Fibroblast of peridontal ligament (primary cell): ENCODE measurements at regions not wholly inside any gene's neighbourhood (a gene's known extent, or its start where the extent isn't known, plus 50 kb on each side); places are given as distances from the start of the nearest gene placed in this dataset.
"Not testable (repeated sequence)": the region's sequence is repeated elsewhere in the genome, so short reads cannot be mapped to it uniquely, and the experiment has no call there.

ENCODE experiments used
- DNase-seq: peaks from one replicate; pipeline ENCODE4 v3.0.0-alpha.2; 2010; ENCODE audit errors: extremely low read depth

- DNase-seq, result peak; percentile 49
These were observed 435.3 kb downstream of the MDFIC start for GRCh38 chr7:115356999-115357702.

GRCh38 chr7:115356139-115356746, 434.3 kb downstream of the MDFIC start:
- peak; percentile 58 for DNase-seq

GRCh38 chr7:115354925-115355324, 433.0 kb downstream of the MDFIC start:
- no peak for DNase-seq

GRCh38 chr7:115352375-115352774, 430.5 kb downstream of the MDFIC start:
- peak; percentile 80 for DNase-seq

- no peak for DNase-seq
These were observed 428.9 kb downstream of the MDFIC start for GRCh38 chr7:115350764-115351163.

GRCh38 chr7:115349635-115350034, 427.7 kb downstream of the MDFIC start:
- DNase-seq, result no peak

- DNase-seq, result no peak
These were observed 424.8 kb downstream of the MDFIC start for GRCh38 chr7:115346685-115347084.

- DNase-seq, result peak; percentile 86
These were observed 418.9 kb downstream of the MDFIC start for GRCh38 chr7:115340828-115341227.

GRCh38 chr7:115338016-115338415, 416.1 kb downstream of the MDFIC start:
- DNase-seq, result no peak

- peak; percentile 22 for DNase-seq
These were observed 410.8 kb downstream of the MDFIC start for GRCh38 chr7:115332691-115333090.

GRCh38 chr7:115329006-115329405, 407.1 kb downstream of the MDFIC start:
- no peak for DNase-seq

GRCh38 chr7:115328018-115328417, 406.1 kb downstream of the MDFIC start:
- DNase-seq, result no peak

- DNase-seq, result no peak
These were observed 405.4 kb downstream of the MDFIC start for GRCh38 chr7:115327326-115327725.

- no peak for DNase-seq
These were observed 397.6 kb downstream of the MDFIC start for GRCh38 chr7:115319541-115319940.

- not testable (repeated sequence) for DNase-seq
These were observed 388.4 kb downstream of the MDFIC start for GRCh38 chr7:115310316-115310715.

- DNase-seq, result no peak
These were observed 384.7 kb downstream of the MDFIC start for GRCh38 chr7:115306586-115306985.

- DNase-seq, result peak; percentile 8
These were observed 378.5 kb downstream of the MDFIC start for GRCh38 chr7:115300231-115300870.

- no peak for DNase-seq
These were observed 377.6 kb downstream of the MDFIC start for GRCh38 chr7:115299397-115300037.

- peak; percentile 37 for DNase-seq
These were observed 375.8 kb downstream of the MDFIC start for GRCh38 chr7:115297656-115298055.

- peak; percentile 32 for DNase-seq
These were observed 371.8 kb downstream of the MDFIC start for GRCh38 chr7:115293628-115294240.

GRCh38 chr7:115292381-115292780, 370.5 kb downstream of the MDFIC start:
- peak; percentile 38 for DNase-seq

GRCh38 chr7:115289971-115290370, 368.1 kb downstream of the MDFIC start:
- DNase-seq, result peak; percentile 52
